ENCODE measurements at regions not wholly inside any gene's neighbourhood (a gene's known extent, or its start where the extent isn't known, plus 50 kb on each side); places are given as distances from the start of the nearest gene placed in this dataset.
A peak's percentile ranks its signal among the peaks of the same experiment; 100 is the strongest.

GRCh38 chr2:211089127-211089526 lies 532.7 kb downstream of the CPS1 start:
- no peak overlapping the region for H3K27ac ChIP-seq (ENCODE audit: low read depth, low read length)
- no peak for DNase-seq (ENCODE audit: insufficient read length, low spot score, missing footprints)
- no peaks in the 10 kb centered on the region for H3K27me3 ChIP-seq (ENCODE audit: insufficient read depth, low read length)
- H3K4me1 ChIP-seq (ENCODE audit: insufficient read depth, low read length), result no peaks in the 10 kb centered on the region
- H2AFZ ChIP-seq (ENCODE audit: low read length), result no peak overlapping the region
- H4K20me1 ChIP-seq (ENCODE audit: insufficient read depth, low read length), result no peaks in the 10 kb centered on the region
- no peak overlapping the region for H3K4me3 ChIP-seq (ENCODE audit: insufficient read depth, low read length)
- H3K4me2 ChIP-seq (ENCODE audit: insufficient read depth, low read length), result no peak overlapping the region
- no peaks in the 10 kb centered on the region for H3K9me3 ChIP-seq (ENCODE audit: low read depth, low read length)
- no peaks in the 10 kb centered on the region for H3K79me2 ChIP-seq (ENCODE audit: insufficient read depth, low read length)
- no peaks in the 10 kb centered on the region for H3K36me3 ChIP-seq (ENCODE audit: insufficient read depth, low read length)
- no peak for TF ChIP-seq CTCF (IDR thresholded peaks at IDR 0.05; ENCODE audit: extremely low read depth, low read depth, low read length)

GRCh38 chr2:211093743-211094303 lies 537.4 kb downstream of the CPS1 start:
- Histone ChIP-seq H3K9me3 (ENCODE audit: low read depth, low read length) (no peaks in the 10 kb centered on the region), H3K79me2 (ENCODE audit: insufficient read depth, low read length) (no peaks in the 10 kb centered on the region), H3K27ac (ENCODE audit: low read depth, low read length) (no peak overlapping the region), H2AFZ (ENCODE audit: low read length) (no peak overlapping the region), H3K4me2 (ENCODE audit: insufficient read depth, low read length) (no peak overlapping the region), H4K20me1 (ENCODE audit: insufficient read depth, low read length) (no peaks in the 10 kb centered on the region), H3K4me3 (ENCODE audit: insufficient read depth, low read length) (no peak overlapping the region), H3K4me1 (ENCODE audit: insufficient read depth, low read length) (no peaks in the 10 kb centered on the region), H3K36me3 (ENCODE audit: insufficient read depth, low read length) (no peaks in the 10 kb centered on the region), H3K27me3 (ENCODE audit: insufficient read depth, low read length) (no peaks in the 10 kb centered on the region)
- no peak for DNase-seq (ENCODE audit: insufficient read length, low spot score, missing footprints)
- TF ChIP-seq CTCF (IDR thresholded peaks at IDR 0.05; ENCODE audit: extremely low read depth, low read depth, low read length), result peak; percentile 19

- no peak for DNase-seq (ENCODE audit: insufficient read length, low spot score, missing footprints)
These were observed 547.6 kb downstream of the CPS1 start for GRCh38 chr2:211103989-211104388.

More at GRCh38 chr2:211103989-211104388, 547.6 kb downstream of the CPS1 start:
- no peak overlapping the region for H3K4me2 ChIP-seq (ENCODE audit: insufficient read depth, low read length)
- H3K4me1 ChIP-seq (ENCODE audit: insufficient read depth, low read length), result no peaks in the 10 kb centered on the region
- no peaks in the 10 kb centered on the region for H3K79me2 ChIP-seq (ENCODE audit: insufficient read depth, low read length)
- no peak for TF ChIP-seq CTCF (IDR thresholded peaks at IDR 0.05; ENCODE audit: extremely low read depth, low read depth, low read length)
- no peaks in the 10 kb centered on the region for H3K27me3 ChIP-seq (ENCODE audit: insufficient read depth, low read length)
- H3K36me3 ChIP-seq (ENCODE audit: insufficient read depth, low read length), result no peaks in the 10 kb centered on the region
- no peak overlapping the region for H2AFZ ChIP-seq (ENCODE audit: low read length)
- no peak overlapping the region for H3K27ac ChIP-seq (ENCODE audit: low read depth, low read length)
- H3K4me3 ChIP-seq (ENCODE audit: insufficient read depth, low read length), result no peak overlapping the region
- no peaks in the 10 kb centered on the region for H3K9me3 ChIP-seq (ENCODE audit: low read depth, low read length)
- H4K20me1 ChIP-seq (ENCODE audit: insufficient read depth, low read length), result no peaks in the 10 kb centered on the region

Measured in osteoblast (primary cell).